ENCODE measurements at regions not wholly inside any gene's neighbourhood (a gene's known extent, or its start where the extent isn't known, plus 50 kb on each side); places are given as distances from the start of the nearest gene placed in this dataset.
A peak's percentile ranks its signal among the peaks of the same experiment; 100 is the strongest.
"Not testable (repeated sequence)": the region's sequence is repeated elsewhere in the genome, so short reads cannot be mapped to it uniquely, and the experiment has no call there.

- no peak for TF ChIP-seq CTCF (conservative IDR thresholded peaks at IDR 0.05; ENCODE audit: low read depth, low read length)
- DNase-seq (ENCODE audit: low read depth), result no peak
- no peak overlapping the region for H3K4me3 ChIP-seq (ENCODE audit: low read depth, low read length)
Observed at GRCh38 chr2:175259164-175259563, 77.7 kb upstream of the ATP5MC3 start.

- no peak for DNase-seq (ENCODE audit: low read depth)
- TF ChIP-seq CTCF (conservative IDR thresholded peaks at IDR 0.05; ENCODE audit: low read depth, low read length), result no peak
- no peak overlapping the region for H3K4me3 ChIP-seq (ENCODE audit: low read depth, low read length)
Observed at GRCh38 chr2:175256806-175257585, 75.5 kb upstream of the ATP5MC3 start.

GRCh38 chr2:175256391-175256790, 74.9 kb upstream of the ATP5MC3 start:
- not testable (repeated sequence) for H3K4me3 ChIP-seq (ENCODE audit: low read depth, low read length); DNase-seq (ENCODE audit: low read depth)

GRCh38 chr2:175253871-175254270, 72.4 kb upstream of the ATP5MC3 start:
- no peak overlapping the region for H3K4me3 ChIP-seq (ENCODE audit: low read depth, low read length)
- no peak for TF ChIP-seq CTCF (conservative IDR thresholded peaks at IDR 0.05; ENCODE audit: low read depth, low read length)
- DNase-seq (ENCODE audit: low read depth), result no peak

GRCh38 chr2:175251425-175252041, 70.0 kb upstream of the ATP5MC3 start:
- DNase-seq (ENCODE audit: low read depth), result peak; percentile 72
- TF ChIP-seq CTCF (conservative IDR thresholded peaks at IDR 0.05; ENCODE audit: low read depth, low read length), result peak; percentile 71

GRCh38 chr2:175247159-175247558, 65.6 kb upstream of the ATP5MC3 start:
- H3K4me3 ChIP-seq (ENCODE audit: low read depth, low read length), result no peak overlapping the region
- no peak for DNase-seq (ENCODE audit: low read depth)
- no peak for TF ChIP-seq CTCF (conservative IDR thresholded peaks at IDR 0.05; ENCODE audit: low read depth, low read length)

More at GRCh38 chr2:175251425-175252041, 70.0 kb upstream of the ATP5MC3 start:
- H3K4me3 ChIP-seq (ENCODE audit: low read depth, low read length), result no peak overlapping the region

GRCh38 chr2:175244697-175245096, 63.2 kb upstream of the ATP5MC3 start:
- TF ChIP-seq CTCF (conservative IDR thresholded peaks at IDR 0.05; ENCODE audit: low read depth, low read length), result no peak
- no peak for DNase-seq (ENCODE audit: low read depth)
- H3K4me3 ChIP-seq (ENCODE audit: low read depth, low read length), result no peak overlapping the region
